IMR-90 (cell line): ENCODE measurements at regions not wholly inside any gene's neighbourhood (a gene's known extent, or its start where the extent isn't known, plus 50 kb on each side); places are given as distances from the start of the nearest gene placed in this dataset.

Source experiments
- ATAC-seq: fragments of 200-7000 bp; cut with Tn5 transposase; 2 replicates; pipeline ENCODE4 v1.9.1; 2020; ENCODE audit warnings: low read depth, mild to moderate bottlenecking, moderate library complexity
- BruUV-seq: library from RNA; stranded (reverse); fragments of 400-500 nt; replicated peaks from 2 replicates; lab custom pipeline; 2021; lab: Mats Ljungman, UMichigan
- CTCF ChIA-PET: fragments of 300-600 bp; formaldehyde crosslinking; extraction: SDS; loops from one replicate; lab custom pipeline; 2021; ENCODE audit warnings: antibody characterized with exemption; lab: Yijun Ruan, JAX
- POLR2A ChIA-PET: fragments of 300-600 bp; sonication (Branson Sonifier 250); formaldehyde crosslinking; loops from one replicate; lab custom pipeline; 2022; ENCODE audit warnings: antibody characterized with exemption; ENCODE audit not compliant: unreplicated experiment; lab: Charles Lee
- DNase-seq: peaks from one replicate; pipeline ENCODE4 v3.0.0; 2013
- H2AFZ ChIP-seq: replicated peaks from 2 replicates; pipeline ENCODE3; 2013; ENCODE audit warnings: low read length, mild to moderate bottlenecking; ENCODE audit not compliant: poor library complexity
- H2AK5ac ChIP-seq: 2 replicates; pipeline ENCODE4 v1.6.1; 2013; ENCODE audit warnings: low read depth, low read length, inconsistent platforms
- H2AK9ac ChIP-seq: replicated peaks from 2 replicates; pipeline ENCODE3; 2013; ENCODE audit warnings: mild to moderate bottlenecking, low read depth, low read length, moderate library complexity; ENCODE audit not compliant: poor library complexity
- H2BK120ac ChIP-seq: 2 replicates; pipeline ENCODE4 v1.6.1; 2013; ENCODE audit warnings: low read depth, low read length, inconsistent platforms
- H2BK15ac ChIP-seq: 3 replicates; pipeline ENCODE4 v1.6.1; 2013; ENCODE audit warnings: low read depth, low read length, inconsistent platforms
- H2BK20ac ChIP-seq: 2 replicates; pipeline ENCODE4 v1.6.1; 2013; ENCODE audit warnings: low read depth, mild to moderate bottlenecking, inconsistent platforms, low read length, moderate library complexity
- H2BK5ac ChIP-seq: 2 replicates; pipeline ENCODE4 v1.6.1; 2013; ENCODE audit warnings: mild to moderate bottlenecking, low read depth, low read length, inconsistent platforms; ENCODE audit not compliant: poor library complexity, severe bottlenecking
- H3K14ac ChIP-seq: replicated peaks from 2 replicates; pipeline ENCODE4 v1.6.1; 2013; ENCODE audit warnings: low read depth, low read length, inconsistent platforms
- H3K18ac ChIP-seq: 2 replicates; pipeline ENCODE4 v1.6.1; 2013; ENCODE audit warnings: low read depth, low read length, control low read depth
- H3K23ac ChIP-seq: 2 replicates; pipeline ENCODE4 v1.6.1; 2013; ENCODE audit warnings: low read depth, low read length, inconsistent platforms
- H3K27ac ChIP-seq: 2 replicates; pipeline ENCODE4 v1.5.1; 2013; ENCODE audit warnings: mild to moderate bottlenecking, control low read depth, low read length; ENCODE audit not compliant: insufficient read depth
- H3K27me3 ChIP-seq: 2 replicates; pipeline ENCODE4 v1.6.1; 2013; ENCODE audit warnings: low read length; ENCODE audit not compliant: control insufficient read depth, insufficient read depth
- H3K36me3 ChIP-seq: 2 replicates; pipeline ENCODE4 v1.6.1; 2013; ENCODE audit warnings: low read length, mixed read lengths; ENCODE audit not compliant: control insufficient read depth, insufficient read depth
- H3K4ac ChIP-seq: 2 replicates; pipeline ENCODE4 v1.6.1; 2013; ENCODE audit warnings: low read depth, low read length, inconsistent platforms
- H3K4me1 ChIP-seq: 2 replicates; pipeline ENCODE4 v1.6.1; 2013; ENCODE audit warnings: low read length, mixed read lengths; ENCODE audit not compliant: control insufficient read depth, insufficient read depth
- H3K4me2 ChIP-seq: 2 replicates; pipeline ENCODE4 v1.6.1; 2013; ENCODE audit warnings: low read depth, mild to moderate bottlenecking, control low read depth, low read length, moderate library complexity
- H3K4me3 ChIP-seq: 2 replicates; pipeline ENCODE4 v1.5.1; 2013; ENCODE audit warnings: low read depth, mild to moderate bottlenecking, control low read depth, low read length, moderate library complexity; ENCODE audit not compliant: insufficient read depth
- H3K56ac ChIP-seq: 2 replicates; pipeline ENCODE4 v1.6.1; 2013; ENCODE audit warnings: low read length, inconsistent platforms; ENCODE audit not compliant: insufficient read depth; ENCODE audit errors: extremely low read depth
- H3K79me1 ChIP-seq, 2 experiments: 2 replicates each; pipeline ENCODE4 v1.6.1; 2013; ENCODE audit warnings: low read length in 2 of 2, inconsistent platforms in 1 of 2, low read depth in 1 of 2
- H3K9ac ChIP-seq: 2 replicates; pipeline ENCODE4 v1.6.1; 2013; ENCODE audit warnings: low read depth, low read length, control low read depth
- H3K9me1 ChIP-seq: 2 replicates; pipeline ENCODE4 v1.6.1; 2013; ENCODE audit warnings: low read length, inconsistent platforms; ENCODE audit not compliant: insufficient read depth
- H3K9me3 ChIP-seq: 2 replicates; pipeline ENCODE4 v1.6.1; 2013; ENCODE audit warnings: low read length; ENCODE audit not compliant: control insufficient read depth, insufficient read depth
- H4K20me1 ChIP-seq: 2 replicates; pipeline ENCODE4 v1.6.1; 2013; ENCODE audit warnings: low read length, inconsistent platforms; ENCODE audit not compliant: insufficient read depth
- H4K5ac ChIP-seq: 2 replicates; pipeline ENCODE4 v1.6.1; 2013; ENCODE audit warnings: mild to moderate bottlenecking, low read depth, low read length, control low read depth
- H4K8ac ChIP-seq, 2 experiments: 2 replicates each; pipeline ENCODE4 v1.6.1; 2013; ENCODE audit warnings: low read depth in 2 of 2, low read length in 2 of 2, control low read depth in 1 of 2, inconsistent platforms in 1 of 2
- H4K91ac ChIP-seq: 2 replicates; pipeline ENCODE4 v1.6.1; 2013; ENCODE audit warnings: low read depth, low read length, inconsistent platforms; ENCODE audit not compliant: insufficient read depth
- BHLHE40 ChIP-seq: fragments of 150-350 bp; IDR thresholded peaks from 2 replicates; pipeline ENCODE4 v1.6.1; 2016; ENCODE audit warnings: mild to moderate bottlenecking, low read depth, low read length
- CEBPB ChIP-seq: IDR thresholded peaks from 2 replicates; pipeline ENCODE4 v1.6.1; 2012; ENCODE audit warnings: low read depth, low read length, improper control_type of control experiment
- CHD1 ChIP-seq: IDR thresholded peaks from 2 replicates; pipeline ENCODE4 v1.6.1; 2012; ENCODE audit warnings: low read depth, low read length, improper control_type of control experiment
- CTCF ChIP-seq: conservative IDR thresholded peaks from 2 replicates; pipeline ENCODE4 v1.5.1; 2012; ENCODE audit warnings: mild to moderate bottlenecking, low read depth, low read length, improper control_type of control experiment
- ELK1 ChIP-seq: fragments of 150-350 bp; IDR thresholded peaks from 2 replicates; pipeline ENCODE4 v1.6.1; 2016; ENCODE audit warnings: low read depth, mild to moderate bottlenecking, low read length, moderate library complexity, borderline replicate concordance
- FOS ChIP-seq: fragments of 150-350 bp; IDR thresholded peaks from 2 replicates; pipeline ENCODE4 v1.6.1; 2016; ENCODE audit warnings: low read depth, low read length
- MAFK ChIP-seq: IDR thresholded peaks from 2 replicates; pipeline ENCODE4 v1.6.1; 2012; ENCODE audit warnings: low read depth, low read length, improper control_type of control experiment
- MAZ ChIP-seq: IDR thresholded peaks from 2 replicates; pipeline ENCODE4 v1.6.1; 2012; ENCODE audit warnings: low read depth, mild to moderate bottlenecking, low read length, improper control_type of control experiment, moderate library complexity, borderline replicate concordance
- MXI1 ChIP-seq: IDR thresholded peaks from 2 replicates; pipeline ENCODE4 v1.6.1; 2012; ENCODE audit warnings: low read depth, mild to moderate bottlenecking, low read length, moderate library complexity, borderline replicate concordance
- NFE2L2 ChIP-seq: fragments of 150-350 bp; IDR thresholded peaks from 2 replicates; pipeline ENCODE4 v1.6.1; 2016; ENCODE audit warnings: low read depth, mild to moderate bottlenecking, low read length
- POLR2A ChIP-seq: IDR thresholded peaks from 2 replicates; pipeline ENCODE4 v1.6.1; 2012; ENCODE audit warnings: mild to moderate bottlenecking, low read depth, low read length
- RAD21 ChIP-seq: IDR thresholded peaks from 2 replicates; pipeline ENCODE4 v1.6.1; 2012; ENCODE audit warnings: low read length, improper control_type of control experiment
- RCOR1 ChIP-seq: IDR thresholded peaks from 2 replicates; pipeline ENCODE4 v1.6.1; 2012; ENCODE audit warnings: mild to moderate bottlenecking, low read length, improper control_type of control experiment; ENCODE audit not compliant: insufficient replicate concordance
- RFX5 ChIP-seq: IDR thresholded peaks from 2 replicates; pipeline ENCODE4 v1.8.0; 2012; ENCODE audit warnings: low read depth, mild to moderate bottlenecking, low read length, moderate library complexity
- SMC3 ChIP-seq: fragments of 150-350 bp; IDR thresholded peaks from 2 replicates; pipeline ENCODE4 v1.6.1; 2016; ENCODE audit warnings: low read depth, mild to moderate bottlenecking, antibody characterized with exemption, low read length, moderate library complexity
- USF2 ChIP-seq: fragments of 150-350 bp; IDR thresholded peaks from 2 replicates; pipeline ENCODE4 v1.6.1; 2017; ENCODE audit warnings: mild to moderate bottlenecking, antibody characterized with exemption, low read length, low read depth
- WGBS, 2 experiments: methylation state at CpG; one replicate each; pipeline versions ENCODE4 v1.1.5 to v1.1.7; 2013; ENCODE audit warnings: missing lambda C conversion rate in 2 of 2; ENCODE audit not compliant: insufficient read length in 1 of 2; ENCODE audit errors: extremely low coverage in 2 of 2; 5-methylcytosine and 5-hydroxymethylcytosine counted together
- dilution Hi-C: fragments of 300-500 bp; cut with HindIII; formaldehyde crosslinking; loops from one replicate; pipeline ENCODE4 v1.14.3; 2018; ENCODE audit warnings: low sequenced_read_pairs; ENCODE audit not compliant: unreplicated experiment
- in situ Hi-C: fragments of 300-500 bp; cut with MboI; formaldehyde crosslinking; loops from 3 replicates; pipeline ENCODE4 v1.14.3; 2019; ENCODE audit warnings: low sequenced_read_pairs, inconsistent platforms, mixed read lengths
- intact Hi-C: fragments of 100-400 bp; cut with micrococcal nuclease; formaldehyde crosslinking; loops from 2 replicates; pipeline ENCODE4 v1.10.0; 2022

GRCh38 chr4:162935214-162935613 is 231.5 kb downstream of the NAF1 start:
- no peak overlapping the region for H3K4ac ChIP-seq

More at GRCh38 chr4:162935214-162935613, 231.5 kb downstream of the NAF1 start:
- ATAC-seq (no peak), DNase-seq (no peak)
- Histone ChIP-seq H3K9me3 (peaks cover 5% of the 10 kb centered on the region; the same call in 1 of the 2 replicates), H2BK15ac (no peak overlapping the region), H3K27me3 (no peaks in the 10 kb centered on the region), H2AFZ (no peak overlapping the region), H3K9ac (no peak overlapping the region), H3K4me2 (no peak overlapping the region), H2AK9ac (no peak overlapping the region), H3K9me1 (no peaks in the 10 kb centered on the region), H3K18ac (no peak overlapping the region), H3K36me3 (no peaks in the 10 kb centered on the region), H3K4me3 (no peak overlapping the region), H2BK120ac (no peak overlapping the region), H3K27ac (no peak overlapping the region), H3K23ac (no peak overlapping the region), H2BK5ac (no peak overlapping the region), H4K8ac (no peak overlapping the region), H4K5ac (no peak overlapping the region), H3K14ac (no peak overlapping the region), H3K4me1 (no peaks in the 10 kb centered on the region), H3K79me1 (no peaks in the 10 kb centered on the region), H4K20me1 (no peaks in the 10 kb centered on the region), H2AK5ac (no peak overlapping the region), H3K56ac (no peak overlapping the region), H2BK20ac (no peak overlapping the region), H4K91ac (no peak overlapping the region)
- dilution Hi-C loops (no loop called here), in situ Hi-C loops (no loop called here), intact Hi-C loops (no loop called here)
- ChIA-PET POLR2A (no interaction called here), CTCF (no interaction called here)
- WGBS, 2 experiments, result 14% methylated on average over 2 of the region's 6 CpGs; no CpG with 5 or more reads in 1 of the 2 experiments
- no TSS peak for BruUV-seq
- TF ChIP-seq RFX5, result no peak
- TF ChIP-seq FOS, result no peak
- TF ChIP-seq RAD21, result no peak
- TF ChIP-seq POLR2A, result no peak
- TF ChIP-seq MAFK, result no peak
- TF ChIP-seq BHLHE40, result no peak
- no peak for TF ChIP-seq CTCF
- TF ChIP-seq MXI1, result no peak
- no peak for TF ChIP-seq RCOR1
- TF ChIP-seq NFE2L2, result no peak
- TF ChIP-seq CHD1, result no peak
- no peak for TF ChIP-seq CEBPB
- TF ChIP-seq SMC3, result no peak
- TF ChIP-seq MAZ, result no peak
- TF ChIP-seq ELK1, result no peak
- no peak for TF ChIP-seq USF2
